RWPE1 (cell line): ENCODE measurements at regions not wholly inside any gene's neighbourhood (a gene's known extent, or its start where the extent isn't known, plus 50 kb on each side); places are given as distances from the start of the nearest gene placed in this dataset.
"Not testable (repeated sequence)": the region's sequence is repeated elsewhere in the genome, so short reads cannot be mapped to it uniquely, and the experiment has no call there.

ENCODE experiments used
- CTCF ChIA-PET: fragments of 350-600 bp; sonication (Branson Sonifier 250); formaldehyde crosslinking; extraction: SDS; loops from one replicate; lab custom pipeline; 2021; lab: Yijun Ruan, JAX
- POLR2A ChIA-PET: fragments of 400-600 bp; formaldehyde crosslinking; extraction: SDS; loops from one replicate; lab custom pipeline; 2020; ENCODE audit warnings: antibody characterized with exemption; ENCODE audit not compliant: low non-redundant PET; lab: Yijun Ruan, JAX
- DNase-seq: peaks from one replicate; pipeline ENCODE4 v3.0.0; 2012; ENCODE audit warnings: low spot score
- H3K27ac ChIP-seq: fragments of 450-650 bp; 2 replicates; pipeline ENCODE4 v1.5.1; 2017
- CTCF ChIP-seq: fragments of 450-650 bp; conservative IDR thresholded peaks from 2 replicates; pipeline ENCODE4 v1.5.1; 2017; ENCODE audit warnings: low read depth, mild to moderate bottlenecking

GRCh38 chr5:79886456-79886855 lies 104.6 kb downstream of the MTX3 start:
- no peak overlapping the region for H3K27ac ChIP-seq
- no peak for DNase-seq
- CTCF ChIA-PET = interaction anchor here (0.6 kb wide), 3 partner anchors 13 to 197 kb away, joined by 3 to 5 read pairs (median 4); no protein-coding TSS in a partner anchor
- TF ChIP-seq CTCF = no peak
- POLR2A ChIA-PET = interaction anchor here (0.6 kb wide), 1 partner anchor 249 kb away, joined by 5 read pairs; no protein-coding TSS in a partner anchor

- POLR2A ChIA-PET, DNase-seq, H3K27ac ChIP-seq, CTCF ChIA-PET: not testable (repeated sequence)
Observed at GRCh38 chr5:79879880-79880279, 111.2 kb downstream of the MTX3 start.

- CTCF ChIA-PET = interaction anchor here (0.6 to 1.3 kb wide), 8 partner anchors 32 to 858 kb away, joined by 3 to 14 read pairs (median 3); no protein-coding TSS in a partner anchor
- peak; percentile 33 for DNase-seq
- no peak overlapping the region for H3K27ac ChIP-seq
- TF ChIP-seq CTCF = no peak
- POLR2A ChIA-PET = no interaction called here
Observed at GRCh38 chr5:79878721-79879336, 112.2 kb downstream of the MTX3 start.

GRCh38 chr5:79878136-79878679 lies 112.9 kb downstream of the MTX3 start:
- POLR2A ChIA-PET = no interaction called here
- no peak for DNase-seq
- CTCF ChIA-PET = interaction anchor here (0.6 to 1.3 kb wide), 6 partner anchors 161 to 857 kb away, joined by 3 to 14 read pairs (median 3); no protein-coding TSS in a partner anchor
- no peak for TF ChIP-seq CTCF
- no peak overlapping the region for H3K27ac ChIP-seq

GRCh38 chr5:79876456-79876855 lies 114.6 kb downstream of the MTX3 start:
- no peak for DNase-seq

GRCh38 chr5:79875230-79875629 lies 115.8 kb downstream of the MTX3 start:
- TF ChIP-seq CTCF = no peak
- no peak overlapping the region for H3K27ac ChIP-seq
- CTCF ChIA-PET = interaction anchor here (0.6 to 1.0 kb wide), 2 partner anchors 208 to 217 kb away, joined by 3 to 4 read pairs; no protein-coding TSS in a partner anchor
- no peak for DNase-seq
- POLR2A ChIA-PET = no interaction called here

More at GRCh38 chr5:79876456-79876855, 114.6 kb downstream of the MTX3 start:
- ChIA-PET CTCF (interaction anchor here (0.5 to 0.6 kb wide), 3 partner anchors 332 to 819 kb away, joined by 3 to 4 read pairs (median 3); no protein-coding TSS in a partner anchor), POLR2A (no interaction called here)
- TF ChIP-seq CTCF = no peak
- H3K27ac ChIP-seq = no peak overlapping the region

GRCh38 chr5:79873187-79873586 lies 117.9 kb downstream of the MTX3 start:
- POLR2A ChIA-PET = no interaction called here
- H3K27ac ChIP-seq = no peak overlapping the region
- no peak for TF ChIP-seq CTCF
- CTCF ChIA-PET = interaction anchor here (0.7 kb wide), 2 partner anchors 14 to 15 kb away, joined by 3 read pairs; no protein-coding TSS in a partner anchor
- no peak for DNase-seq
